SKM-1 treated with dmso at 0.1 percent for 144 hours (cell line): ENCODE measurements at regions not wholly inside any gene's neighbourhood (a gene's known extent, or its start where the extent isn't known, plus 50 kb on each side); places are given as distances from the start of the nearest gene placed in this dataset.

Experiments used
- DNase-seq: peaks from one replicate; lab custom pipeline; 2025; ENCODE audit not compliant: unreplicated experiment; lab: John Stamatoyannopoulos, UW

DNA sequence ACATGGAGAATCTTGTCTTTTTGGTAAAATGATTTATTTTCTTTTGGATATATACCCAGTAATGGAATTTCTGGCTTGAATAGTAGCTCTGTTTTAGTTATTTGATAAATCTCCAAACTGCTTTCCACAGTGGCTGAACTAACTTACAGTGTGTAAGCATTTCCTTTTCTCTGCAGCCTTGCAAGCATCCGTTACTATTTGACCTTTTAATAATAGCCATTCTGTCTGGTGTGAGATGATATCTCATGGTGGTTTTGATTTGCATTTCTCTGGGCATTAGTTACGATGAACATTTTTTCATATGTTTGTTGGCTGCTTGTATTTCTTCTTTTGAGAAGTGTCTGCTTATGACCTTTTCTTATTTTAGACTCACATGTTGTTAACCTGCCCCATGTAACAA is 190.2 kb downstream of the GALR1 start:
- no peak for DNase-seq

DNA sequence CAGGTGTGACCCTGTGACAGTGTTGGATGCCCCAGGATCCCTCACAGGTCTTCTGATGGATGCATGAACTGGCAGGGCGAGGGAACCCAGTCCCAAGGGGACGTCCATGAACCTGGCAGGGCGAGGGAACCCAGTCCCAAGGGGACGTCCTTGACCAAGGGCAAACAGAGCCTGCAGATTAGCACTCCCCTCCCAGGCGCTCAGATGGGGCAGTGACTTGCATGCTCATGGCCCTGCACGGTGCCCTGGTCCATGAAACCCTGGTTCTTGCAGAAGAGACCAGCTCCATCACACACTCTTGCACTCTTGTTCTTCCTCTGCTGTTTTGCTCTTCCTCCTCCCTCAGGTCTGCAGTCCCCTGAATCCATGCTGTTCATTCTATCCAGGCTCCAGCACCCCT is 192.7 kb downstream of the GALR1 start:
- DNase-seq = no peak

DNA sequence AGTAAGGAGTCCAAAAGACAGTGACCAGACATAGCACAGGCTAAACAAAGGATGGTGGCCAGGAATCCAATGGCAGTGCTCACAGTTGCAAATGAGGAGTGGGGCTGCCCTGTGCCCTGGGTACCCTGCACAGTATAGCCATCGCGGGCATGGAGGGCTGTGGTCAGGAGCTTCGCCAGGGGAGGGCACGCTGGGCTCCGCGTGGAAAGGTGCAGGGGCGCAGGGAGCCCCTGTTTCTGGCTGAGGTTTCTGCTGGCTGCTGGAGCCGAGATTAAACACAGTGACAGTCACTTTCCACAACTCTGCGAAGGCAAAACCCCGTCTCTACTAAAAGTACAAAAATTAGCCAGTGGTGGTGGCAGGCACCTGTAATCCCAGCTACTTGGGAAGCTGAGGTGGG is 194.7 kb downstream of the GALR1 start:
- DNase-seq = no peak

DNA sequence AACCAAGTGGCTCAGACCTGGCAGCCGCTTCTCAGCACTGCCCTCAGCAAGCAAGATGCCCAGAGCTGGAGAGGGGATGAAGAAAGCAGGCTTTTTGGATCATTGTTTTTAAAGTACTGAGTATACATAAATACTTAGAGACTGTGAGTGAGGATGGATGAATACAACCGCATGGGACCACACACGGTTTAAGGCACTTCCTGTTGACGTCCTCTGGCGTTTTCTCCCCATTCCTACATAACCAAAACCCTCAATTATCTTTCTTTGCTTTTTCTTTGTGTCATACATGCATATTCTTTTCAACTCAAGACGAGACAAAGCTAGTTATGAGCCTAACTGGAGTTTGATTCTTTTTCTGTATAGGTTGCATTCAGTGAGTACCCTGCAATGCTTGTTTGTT is 198.4 kb downstream of the GALR1 start:
- DNase-seq = no peak

DNA sequence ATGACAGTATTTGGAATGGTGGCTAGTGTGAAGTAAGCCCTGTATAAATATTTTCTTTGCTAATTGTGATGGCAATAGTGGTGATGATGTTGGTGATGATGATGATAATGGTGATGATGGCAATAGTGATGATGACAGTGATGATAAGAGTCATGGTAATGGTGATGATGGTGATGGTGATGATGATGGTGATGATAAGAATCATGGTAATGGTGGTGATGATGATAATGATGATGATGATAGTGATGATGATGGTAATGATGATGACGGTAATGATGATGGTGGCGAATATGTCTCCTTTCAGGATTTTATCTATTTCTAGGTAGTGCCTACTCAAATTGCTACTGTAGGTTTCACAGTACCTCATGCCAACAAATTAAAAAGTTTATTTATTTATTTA is 205.4 kb downstream of the GALR1 start:
- no peak for DNase-seq

DNA sequence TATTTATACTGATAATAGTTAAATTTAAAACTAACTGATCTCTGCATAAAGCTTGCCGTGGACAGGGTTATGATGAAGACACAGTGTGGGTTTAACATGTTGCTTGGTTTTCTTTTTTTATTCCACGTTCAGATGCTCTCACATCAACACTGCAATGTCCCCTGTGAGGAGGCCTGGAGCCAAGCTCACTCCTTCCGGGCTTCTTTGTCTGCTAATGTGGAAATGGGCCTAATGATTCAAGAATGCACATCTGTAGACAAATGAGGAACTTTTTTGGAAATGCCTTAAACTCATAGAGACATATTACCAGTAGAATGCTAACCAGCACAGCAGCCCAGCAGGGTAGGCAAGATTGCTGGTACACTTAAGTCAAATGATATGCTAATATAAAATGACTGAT is 208.0 kb downstream of the GALR1 start:
- no peak for DNase-seq

DNA sequence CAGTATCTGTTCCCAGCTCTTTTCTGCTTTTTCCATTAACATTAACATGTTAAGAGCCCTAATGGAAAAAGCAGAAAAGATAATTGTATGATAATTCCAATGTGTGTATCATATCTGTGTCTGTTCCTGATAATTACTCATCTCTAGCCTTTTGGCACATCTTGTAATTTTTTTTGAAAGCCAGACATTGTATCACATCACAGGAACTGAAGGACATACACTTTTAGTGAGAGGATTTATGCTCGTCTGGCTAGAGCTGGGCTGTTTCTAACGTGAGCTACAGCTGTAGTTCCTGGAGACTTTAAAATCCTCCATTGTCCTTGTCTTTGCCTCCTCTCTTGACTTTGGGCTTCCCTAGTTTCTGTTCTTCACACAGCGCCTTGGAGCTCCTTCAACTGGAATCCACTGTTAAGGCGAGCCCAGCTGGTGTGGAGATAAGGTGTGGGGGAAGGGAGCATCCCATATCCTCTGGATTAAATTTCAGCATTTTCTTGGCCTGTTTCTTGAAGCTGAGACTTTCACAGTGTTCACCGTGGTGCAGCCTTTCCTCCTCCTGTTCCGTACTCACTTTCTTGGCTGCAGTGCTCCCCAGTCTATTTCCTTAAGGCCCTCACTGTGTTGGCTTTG is 211.5 kb downstream of the GALR1 start:
- DNase-seq = no peak

DNA sequence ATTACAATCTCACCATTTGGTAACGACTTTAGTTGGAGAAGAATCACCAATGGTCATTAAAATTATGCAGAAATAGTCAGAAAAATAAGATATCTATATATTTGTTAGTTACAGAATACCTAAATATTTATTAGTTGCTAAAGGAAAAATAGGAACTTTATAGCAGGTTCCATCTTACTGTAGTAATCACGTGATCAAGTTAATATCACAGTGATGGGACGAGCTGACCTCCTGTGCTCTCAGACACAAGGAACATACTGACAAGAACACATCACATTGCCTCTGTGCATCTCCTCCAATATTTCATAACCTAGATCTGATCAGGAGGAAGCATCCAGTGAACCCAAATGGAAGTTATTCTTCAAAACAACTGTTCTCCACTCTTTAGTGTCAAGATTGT is 215.3 kb downstream of the GALR1 start:
- no peak for DNase-seq

DNA sequence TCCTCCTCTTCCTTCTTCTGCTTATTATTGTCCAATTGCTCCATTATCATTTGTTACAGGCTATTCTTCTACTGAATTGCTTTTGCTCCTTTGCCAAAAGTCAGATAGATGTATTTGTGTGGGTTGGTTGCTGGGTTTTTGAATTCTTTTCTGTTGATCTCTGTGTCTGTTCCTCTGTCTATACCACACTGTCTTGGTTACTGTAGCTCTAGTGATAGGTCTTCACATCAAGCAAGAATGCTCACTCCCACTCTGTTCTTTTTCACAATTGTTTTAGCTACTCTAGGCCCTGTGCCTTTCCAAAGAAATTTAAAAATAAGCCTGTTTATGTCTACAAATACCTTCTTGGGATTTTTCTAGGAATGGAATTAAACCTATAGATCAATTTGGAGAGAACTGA is 217.2 kb downstream of the GALR1 start:
- no peak for DNase-seq

DNA sequence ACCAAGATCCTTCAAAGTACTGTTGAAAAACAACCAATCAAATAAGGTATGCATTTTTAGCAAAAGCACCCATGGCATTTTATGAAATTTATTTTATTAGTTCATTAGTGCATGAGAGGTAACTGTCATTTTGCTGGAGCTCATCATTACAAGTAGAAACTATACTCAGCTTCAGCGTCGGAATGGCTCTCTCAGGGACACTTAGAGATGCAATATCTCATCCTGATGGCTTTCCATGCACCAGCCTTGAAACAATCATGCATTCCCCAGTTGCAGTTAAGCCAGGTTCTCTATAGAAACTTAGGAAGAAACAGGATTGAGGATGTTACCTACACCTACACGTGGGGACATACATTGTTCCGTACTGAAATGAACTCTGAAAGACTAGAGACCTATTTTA is 219.5 kb downstream of the GALR1 start:
- DNase-seq = no peak

DNA sequence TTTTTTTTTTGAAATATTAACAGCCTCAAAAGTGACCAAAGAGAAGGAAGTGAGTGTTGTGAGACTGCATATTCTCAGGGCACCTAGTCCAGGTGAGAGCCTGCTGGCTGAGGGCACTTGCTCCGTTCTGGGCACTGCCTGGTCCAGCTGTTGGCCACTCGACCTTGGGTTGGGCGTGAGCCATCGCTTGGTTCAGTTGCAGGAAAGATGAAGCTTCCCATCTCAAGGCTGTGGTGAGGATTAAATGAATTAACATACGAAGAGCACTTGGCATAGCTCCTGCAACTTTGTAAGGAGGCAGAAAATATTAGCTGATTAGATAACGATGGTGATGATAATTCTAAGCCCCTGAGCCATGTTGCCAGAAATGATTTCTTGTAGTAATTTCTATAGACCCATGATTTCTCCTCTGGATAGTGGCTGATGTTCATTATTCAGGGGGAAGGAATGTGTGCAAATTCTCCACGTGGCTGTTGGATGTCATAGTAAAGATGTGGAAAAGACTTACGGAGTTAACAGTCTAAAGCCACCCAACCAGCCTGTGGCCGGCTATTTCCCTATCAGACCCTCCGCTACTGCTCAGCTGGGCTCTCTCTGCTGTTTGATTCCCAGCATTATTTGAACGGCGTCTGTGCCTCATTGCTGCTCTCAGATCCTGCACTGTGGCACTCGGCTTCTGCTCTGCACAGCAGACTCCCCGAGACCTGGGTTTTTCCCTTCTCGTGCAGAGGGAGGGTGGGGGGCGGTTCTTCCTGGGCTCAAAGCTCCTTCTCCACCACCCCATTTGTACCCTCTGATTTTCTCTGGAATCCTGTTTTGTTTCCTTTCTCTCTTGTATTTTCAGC is 221.1 kb downstream of the GALR1 start:
- DNase-seq = no peak

DNA sequence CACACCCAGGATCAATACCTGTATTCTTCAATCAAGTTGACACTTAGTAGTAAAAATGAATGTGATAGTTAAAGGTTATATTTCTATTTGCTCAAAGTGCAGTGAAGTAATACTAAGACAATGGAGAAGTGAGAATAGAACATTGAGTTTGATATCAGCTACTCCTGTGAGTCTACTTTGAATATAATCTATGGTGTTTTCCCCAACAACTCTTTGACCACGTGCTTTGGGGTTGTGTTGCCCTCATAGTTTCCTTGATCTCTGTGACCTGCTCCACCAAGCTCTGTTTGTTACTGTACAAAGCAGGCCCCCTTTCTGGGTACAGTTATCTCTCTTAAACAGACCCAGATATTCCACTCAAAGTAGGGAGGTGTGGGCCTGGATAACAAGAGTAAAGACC is 222.9 kb downstream of the GALR1 start:
- DNase-seq = no peak

DNA sequence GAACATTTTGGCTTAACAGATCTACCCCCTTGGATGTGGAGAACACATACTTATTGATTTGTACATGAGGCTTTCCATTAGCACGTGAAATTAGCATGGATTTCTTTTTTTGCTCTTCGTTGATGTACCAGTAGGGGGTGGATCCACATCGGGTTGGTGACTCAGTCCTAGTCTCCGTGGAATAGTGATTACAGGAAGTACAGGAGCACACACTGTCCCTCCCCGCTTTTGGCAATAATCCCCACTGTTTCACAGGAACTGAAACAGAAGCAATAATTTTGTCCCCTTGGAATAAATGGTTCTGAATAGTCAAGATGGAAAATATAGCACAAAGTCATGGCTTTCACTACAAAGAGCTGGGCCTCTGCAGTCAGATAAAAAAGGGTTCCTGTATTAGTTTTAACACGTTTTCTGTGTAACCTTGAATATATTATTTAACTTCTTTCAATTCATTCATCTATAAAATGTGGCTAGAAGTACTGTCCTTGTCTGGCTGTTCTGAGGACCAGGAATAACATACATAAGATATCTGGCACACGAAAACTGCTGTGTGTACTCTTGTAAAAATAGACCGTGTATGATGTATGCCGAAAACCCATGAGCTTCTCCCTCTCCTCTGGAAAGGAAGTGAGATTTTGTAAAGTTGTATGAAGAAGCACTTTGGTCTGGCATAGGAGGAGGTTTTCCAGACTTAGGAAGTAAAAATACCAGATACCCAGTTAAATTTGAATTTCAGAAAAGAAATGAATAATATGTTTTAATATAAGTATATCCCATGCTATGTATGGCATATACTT is 229.2 kb downstream of the GALR1 start:
- peak; percentile 45 for DNase-seq

DNA sequence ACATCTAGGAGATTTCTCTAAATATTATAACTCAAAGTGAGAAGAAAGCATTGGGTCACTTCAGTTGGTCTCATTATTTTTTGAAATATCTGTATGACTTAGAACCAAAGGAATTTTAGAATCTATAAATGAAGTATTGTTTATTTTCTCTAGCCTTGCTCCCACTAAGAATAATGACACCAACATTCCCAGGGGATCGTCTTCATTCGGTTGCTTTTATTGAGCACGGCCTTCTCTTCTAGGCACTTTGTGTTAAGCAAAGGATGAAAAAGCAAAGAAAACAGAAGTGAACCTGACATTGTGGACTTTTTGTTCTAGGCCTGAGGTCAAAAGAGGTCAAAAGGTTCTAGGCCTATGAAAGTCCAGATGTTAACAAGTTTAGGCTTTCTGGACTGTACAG is 231.9 kb downstream of the GALR1 start:
- no peak for DNase-seq

DNA sequence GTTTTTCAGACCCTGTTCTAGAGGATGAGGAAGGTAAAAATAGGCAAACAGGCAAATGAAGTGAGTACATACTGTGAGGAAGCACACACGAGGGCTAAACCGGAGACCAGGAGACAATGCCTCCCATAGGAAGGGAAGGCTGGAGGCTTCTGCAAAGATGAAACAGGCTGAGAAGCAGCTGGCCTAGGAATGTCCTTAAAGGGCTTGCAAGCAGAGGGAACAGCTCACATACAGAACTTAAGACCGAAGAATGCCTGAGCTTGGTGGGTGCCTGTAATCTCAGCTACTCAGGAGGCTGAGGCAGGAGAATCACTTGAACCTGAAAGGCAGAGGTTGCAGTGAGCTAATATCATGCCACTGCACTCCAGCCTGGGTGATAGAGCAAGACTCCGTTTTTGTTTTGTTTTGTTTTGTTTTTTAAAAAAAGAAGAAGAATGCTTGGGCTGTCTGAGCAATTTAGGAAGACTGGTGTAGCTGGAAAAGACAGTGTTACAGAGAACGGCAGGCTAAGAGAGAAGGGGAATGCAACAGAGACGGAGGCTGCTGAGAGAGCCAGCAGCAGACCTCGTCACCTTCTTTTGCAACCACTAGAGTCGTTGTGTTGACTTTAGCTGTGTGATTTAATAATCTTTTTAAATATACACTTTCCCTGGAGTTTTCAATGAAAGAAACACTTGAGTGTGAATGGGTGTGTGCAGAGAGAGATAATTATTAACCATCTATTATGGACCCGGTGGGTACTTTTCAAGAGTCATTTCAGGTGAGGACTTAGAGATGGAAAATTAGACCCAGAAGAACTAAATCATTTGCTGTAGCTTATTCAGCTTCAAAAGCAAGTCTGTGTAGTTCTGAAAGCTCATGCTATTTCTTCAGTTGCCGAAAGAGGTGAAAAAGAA is 232.8 kb downstream of the GALR1 start:
- no peak for DNase-seq

DNA sequence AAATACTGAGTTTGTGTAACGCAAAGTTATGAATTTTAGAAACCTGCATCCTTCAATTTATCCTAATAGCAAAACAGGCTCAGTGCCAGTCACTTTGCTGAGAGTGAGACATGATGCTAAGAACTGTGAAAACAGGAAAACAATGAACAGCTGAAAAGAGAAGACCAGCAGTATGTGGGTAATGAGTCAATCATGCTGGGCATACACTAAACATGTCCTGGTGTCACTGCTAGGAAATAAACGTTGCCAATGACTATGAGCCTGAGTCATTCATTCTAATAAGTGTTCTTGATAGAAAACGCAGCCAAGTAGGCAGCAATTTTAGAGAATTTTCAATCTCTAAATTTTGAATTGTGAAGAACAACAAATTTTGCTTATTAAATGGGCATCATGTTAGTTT is 237.3 kb downstream of the GALR1 start:
- DNase-seq = no peak

DNA sequence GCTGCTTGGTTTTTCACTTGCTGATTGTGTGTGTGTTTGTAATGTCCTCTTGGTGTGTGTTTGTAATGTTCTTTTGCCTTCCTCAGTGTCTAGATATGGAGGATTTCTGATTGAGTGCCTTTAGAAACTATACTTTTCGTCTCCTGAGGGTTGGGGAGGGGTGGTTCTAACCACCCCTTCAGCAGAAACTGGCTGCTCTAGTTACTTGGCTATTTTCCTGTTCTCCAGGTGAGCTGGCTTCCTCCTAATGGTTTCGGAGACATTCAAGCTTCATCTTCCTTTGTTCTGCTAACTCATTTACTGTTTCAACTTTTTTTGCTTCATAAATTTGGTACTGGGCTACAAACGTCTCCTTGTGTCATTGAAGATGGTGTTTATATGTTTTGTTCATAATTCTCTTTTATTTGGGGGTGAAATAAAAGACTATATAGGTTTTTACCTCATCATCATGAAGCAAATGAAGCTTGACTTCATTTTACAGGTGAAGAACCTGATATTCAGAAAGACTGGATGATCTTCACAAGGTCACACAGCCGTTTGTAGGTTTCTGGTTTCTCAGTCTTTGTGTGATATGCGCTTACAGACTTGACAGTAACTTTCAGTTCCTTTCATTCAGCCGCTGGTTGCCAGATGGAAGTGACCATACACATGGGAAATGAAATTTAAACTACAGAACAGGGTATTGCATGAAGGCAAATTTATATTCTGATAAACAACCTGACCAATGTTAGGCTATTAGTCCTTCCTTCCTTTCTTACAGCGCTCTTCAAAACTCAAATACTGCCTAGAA is 238.5 kb downstream of the GALR1 start:
- DNase-seq = no peak

DNA sequence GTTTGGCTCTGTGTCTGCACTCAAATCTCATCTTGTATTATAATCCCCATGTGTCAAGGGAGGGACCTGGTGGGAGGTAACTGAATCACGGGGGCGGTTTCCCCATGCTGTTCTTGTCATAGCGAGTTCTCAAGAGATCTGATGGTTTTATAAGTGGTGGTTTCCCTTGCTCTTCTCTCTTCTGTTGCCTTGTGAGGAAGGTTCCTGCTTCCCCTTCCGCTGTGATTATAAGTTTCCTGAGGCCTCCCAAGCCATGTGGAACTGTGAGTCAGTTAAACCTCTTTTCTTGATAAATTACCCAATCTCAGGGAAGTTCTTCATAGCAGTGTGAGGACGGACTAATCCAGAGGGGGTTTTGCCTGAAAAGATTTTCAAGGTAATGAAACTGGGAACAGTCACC is 245.4 kb downstream of the GALR1 start:
- no peak for DNase-seq

DNA sequence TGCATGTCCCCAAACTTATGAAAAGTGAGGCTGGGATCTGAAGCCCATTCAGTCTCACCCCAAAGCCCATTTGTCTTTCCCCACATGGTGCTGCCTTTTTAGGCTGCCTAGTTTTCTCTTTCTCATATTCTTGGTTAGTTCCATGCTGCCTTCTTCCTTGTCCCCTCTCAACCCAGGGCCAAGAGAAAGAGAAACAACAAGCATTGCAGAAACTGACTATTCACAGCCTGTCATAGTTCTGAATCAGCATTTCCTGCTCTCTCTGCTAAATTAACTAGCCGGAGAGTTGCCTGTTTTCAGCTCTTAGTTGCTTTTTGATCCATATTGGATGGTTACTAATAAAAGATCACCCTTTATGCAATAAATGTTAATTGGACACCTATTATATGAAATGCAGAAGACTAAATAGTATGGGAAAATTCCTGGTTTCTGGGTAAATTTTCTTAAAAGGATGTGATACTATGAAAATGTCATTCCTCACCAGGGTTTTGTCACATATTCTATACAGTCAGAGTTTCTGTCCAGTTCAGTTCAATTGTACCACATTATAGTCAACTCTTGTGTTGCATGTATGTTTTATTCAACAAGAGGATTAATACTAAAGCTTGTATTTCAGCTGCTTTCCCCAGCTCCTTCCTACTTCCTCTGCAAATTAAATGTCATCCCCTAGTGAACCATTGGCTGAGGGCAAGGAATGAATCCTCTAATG is 246.5 kb downstream of the GALR1 start:
- no peak for DNase-seq

DNA sequence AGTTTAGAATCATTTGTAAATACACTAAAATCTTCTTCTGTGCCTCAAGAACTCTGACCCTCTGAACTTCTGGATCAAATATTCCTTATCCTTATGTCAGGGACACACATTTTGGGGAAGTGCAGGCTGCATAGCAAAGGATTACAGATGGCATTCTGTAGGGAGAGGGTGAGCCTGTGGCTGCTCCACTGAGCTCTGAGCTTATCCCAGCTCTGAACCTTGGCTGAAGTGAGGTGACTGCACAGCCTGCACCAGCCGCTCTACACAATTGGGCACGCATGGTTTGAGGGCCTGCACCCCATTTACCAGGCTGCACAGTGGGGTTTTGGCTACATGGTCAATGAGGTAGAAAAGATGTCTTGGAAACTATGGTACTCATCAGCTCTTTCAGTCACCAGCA is 251.6 kb downstream of the GALR1 start:
- DNase-seq = no peak
